ENCODE measurements at regions not wholly inside any gene's neighbourhood (a gene's known extent, or its start where the extent isn't known, plus 50 kb on each side); places are given as distances from the start of the nearest gene placed in this dataset.

DNA sequence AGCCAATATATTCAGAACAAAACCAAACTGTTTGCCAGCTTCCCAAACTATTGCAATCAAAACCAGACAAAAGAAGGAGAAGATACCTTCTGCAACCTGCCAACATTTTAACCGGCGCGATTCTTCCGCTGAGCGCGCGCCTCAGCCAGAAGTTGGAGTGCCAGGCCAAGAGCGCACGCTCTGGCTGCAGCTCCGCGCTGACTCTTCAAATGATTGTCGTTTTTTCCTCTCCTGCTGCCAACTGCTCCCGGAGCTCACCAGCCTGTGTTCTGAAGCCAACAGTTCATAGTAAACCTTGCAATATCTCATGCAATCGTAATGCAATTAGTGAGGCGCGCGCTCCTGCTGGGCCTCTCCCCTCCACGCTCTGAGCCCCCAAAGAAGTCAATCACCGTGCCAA lies 259.7 kb upstream of the MGMT start:
- TF ChIP-seq EZH2 (IDR thresholded peaks at IDR 0.05; ENCODE audit: borderline replicate concordance, low read length), result no peak
- TF ChIP-seq, protein P1, sequence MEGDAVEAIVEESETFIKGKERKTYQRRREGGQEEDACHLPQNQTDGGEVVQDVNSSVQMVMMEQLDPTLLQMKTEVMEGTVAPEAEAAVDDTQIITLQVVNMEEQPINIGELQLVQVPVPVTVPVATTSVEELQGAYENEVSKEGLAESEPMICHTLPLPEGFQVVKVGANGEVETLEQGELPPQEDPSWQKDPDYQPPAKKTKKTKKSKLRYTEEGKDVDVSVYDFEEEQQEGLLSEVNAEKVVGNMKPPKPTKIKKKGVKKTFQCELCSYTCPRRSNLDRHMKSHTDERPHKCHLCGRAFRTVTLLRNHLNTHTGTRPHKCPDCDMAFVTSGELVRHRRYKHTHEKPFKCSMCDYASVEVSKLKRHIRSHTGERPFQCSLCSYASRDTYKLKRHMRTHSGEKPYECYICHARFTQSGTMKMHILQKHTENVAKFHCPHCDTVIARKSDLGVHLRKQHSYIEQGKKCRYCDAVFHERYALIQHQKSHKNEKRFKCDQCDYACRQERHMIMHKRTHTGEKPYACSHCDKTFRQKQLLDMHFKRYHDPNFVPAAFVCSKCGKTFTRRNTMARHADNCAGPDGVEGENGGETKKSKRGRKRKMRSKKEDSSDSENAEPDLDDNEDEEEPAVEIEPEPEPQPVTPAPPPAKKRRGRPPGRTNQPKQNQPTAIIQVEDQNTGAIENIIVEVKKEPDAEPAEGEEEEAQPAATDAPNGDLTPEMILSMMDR (IDR thresholded peaks at IDR 0.05; ENCODE audit: low read length), result no peak
